NCI-H1694 (cell line): ENCODE measurements at regions not wholly inside any gene's neighbourhood (a gene's known extent, or its start where the extent isn't known, plus 50 kb on each side); places are given as distances from the start of the nearest gene placed in this dataset.

Source experiments
- DNase-seq: peaks from one replicate; lab custom pipeline; 2025; lab: John Stamatoyannopoulos, UW

GRCh38 chr21:16180614-16181013 is 450.8 kb downstream of the USP25 start:
- no peak for DNase-seq

DNA sequence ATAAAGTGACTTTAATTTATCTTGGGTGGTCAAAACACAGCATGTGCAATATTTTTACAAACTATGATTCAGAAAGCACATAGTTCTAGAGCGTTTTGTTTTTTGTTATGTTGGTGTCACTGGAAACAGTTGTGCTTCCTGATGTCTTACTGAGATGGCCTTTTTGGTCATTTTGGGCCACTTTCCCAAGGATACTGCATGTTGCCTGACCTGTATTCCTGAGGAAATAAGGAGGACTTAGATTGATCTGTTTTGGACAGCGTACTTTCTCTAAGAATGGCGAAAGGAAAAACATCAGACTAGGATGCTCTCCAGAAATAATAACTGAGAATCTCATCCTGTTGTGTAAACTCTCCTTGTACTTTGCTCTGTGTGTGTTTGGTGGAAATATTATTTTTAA is 451.2 kb downstream of the USP25 start:
- no peak for DNase-seq

GRCh38 chr21:16185766-16186165 is 456.0 kb downstream of the USP25 start:
- no peak for DNase-seq

GRCh38 chr21:16186742-16187141 is 457.0 kb downstream of the USP25 start:
- no peak for DNase-seq

DNA sequence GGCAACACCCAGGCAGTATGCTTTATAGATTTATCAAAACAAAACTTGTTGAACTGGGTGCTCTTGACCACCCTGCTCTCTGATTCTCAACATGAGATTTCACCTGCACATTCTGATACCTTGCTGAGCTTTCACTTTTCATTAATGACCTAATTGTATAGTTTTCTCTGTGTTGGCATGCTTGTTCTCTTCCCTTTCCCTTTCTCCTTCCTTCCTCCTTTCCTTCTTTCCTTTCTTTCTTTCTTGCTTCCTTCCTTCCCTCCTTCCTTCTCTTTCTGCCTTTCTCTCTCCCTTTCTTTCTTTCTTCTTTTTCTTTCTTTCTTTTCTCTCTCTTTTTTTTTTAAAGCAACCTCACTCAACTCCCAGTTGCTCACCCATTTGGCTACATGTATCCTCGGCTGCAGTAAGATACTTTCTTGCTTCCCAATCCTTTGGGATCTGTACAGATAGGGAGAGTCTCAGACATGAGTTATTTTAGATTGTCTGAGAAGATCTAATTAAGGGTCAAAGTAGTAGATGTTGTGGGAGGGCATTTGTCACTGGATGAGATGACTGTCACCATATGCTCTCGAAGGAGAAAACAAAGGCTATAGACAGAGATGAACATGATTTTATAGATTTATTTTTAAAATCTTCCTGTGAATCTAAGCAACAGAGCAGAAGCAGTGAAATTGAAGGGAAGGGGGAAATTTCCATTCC is 458.0 kb downstream of the USP25 start:
- DNase-seq = no peak

- DNase-seq = no peak
Observed at GRCh38 chr21:16192902-16193301, 463.1 kb downstream of the USP25 start.

DNA sequence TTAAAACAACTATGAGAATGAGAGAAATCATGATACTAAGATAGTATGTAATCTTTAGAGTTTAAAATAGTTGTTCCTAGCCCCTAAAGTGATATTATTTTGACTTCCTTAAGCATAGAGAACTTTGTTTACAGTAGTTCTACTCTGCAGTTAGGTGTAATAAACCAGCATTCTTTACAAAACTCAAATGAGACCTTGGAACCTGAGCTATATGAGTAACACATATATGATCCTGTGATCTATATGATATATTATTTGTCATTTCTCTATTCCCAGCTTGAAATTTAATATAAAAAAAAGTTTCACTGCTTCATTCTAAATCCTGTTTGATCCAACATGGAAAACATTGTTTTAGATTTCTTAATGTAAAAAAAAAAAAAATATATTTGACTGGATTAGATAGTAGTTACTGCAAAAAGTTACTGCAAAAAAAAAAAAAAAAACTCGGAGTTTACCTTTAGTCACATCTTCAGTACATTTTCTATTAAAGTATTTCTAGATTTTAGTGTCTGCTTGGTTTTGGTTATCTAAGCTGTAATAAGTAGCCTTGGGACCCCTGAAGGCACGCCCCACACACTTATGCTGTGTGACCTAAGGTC is 463.8 kb downstream of the USP25 start:
- DNase-seq = no peak

DNA sequence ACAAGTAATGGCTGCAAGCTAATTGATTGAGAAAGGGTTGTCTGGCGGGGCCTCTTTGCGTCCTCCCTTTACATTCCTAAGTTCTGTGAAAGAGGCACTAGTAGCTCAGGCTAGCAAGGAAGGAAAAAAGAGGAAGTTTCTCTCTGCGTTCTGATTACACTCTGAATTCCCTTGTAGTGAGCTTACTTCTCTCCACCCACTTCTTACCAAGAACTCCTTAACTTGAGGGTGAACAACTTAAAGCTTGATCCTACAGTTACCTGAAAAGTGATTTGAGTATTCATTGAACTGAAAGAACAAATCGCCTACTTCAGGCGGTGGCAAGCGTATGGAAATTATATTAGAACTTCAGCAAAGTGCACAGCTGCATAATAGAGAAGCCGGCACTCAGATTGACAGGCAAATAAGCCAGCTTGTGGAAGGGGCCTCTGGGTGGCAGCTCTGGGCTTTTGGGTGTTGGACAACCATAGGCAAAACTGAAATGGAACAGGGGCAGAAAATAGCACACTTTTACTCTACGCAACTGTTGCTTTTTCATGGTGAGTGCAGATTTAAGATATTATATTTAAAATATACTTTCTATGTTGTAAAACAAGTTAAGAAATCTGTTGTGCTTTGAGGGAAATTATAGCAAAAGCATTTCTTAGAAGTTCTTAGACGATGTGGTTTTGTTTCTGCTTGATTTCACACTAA is 464.5 kb downstream of the USP25 start:
- DNase-seq = no peak

- DNase-seq = no peak
Observed at GRCh38 chr21:16194788-16195537, 465.2 kb downstream of the USP25 start.

- DNase-seq = no peak
Observed at GRCh38 chr21:16195538-16195910, 465.7 kb downstream of the USP25 start.

DNA sequence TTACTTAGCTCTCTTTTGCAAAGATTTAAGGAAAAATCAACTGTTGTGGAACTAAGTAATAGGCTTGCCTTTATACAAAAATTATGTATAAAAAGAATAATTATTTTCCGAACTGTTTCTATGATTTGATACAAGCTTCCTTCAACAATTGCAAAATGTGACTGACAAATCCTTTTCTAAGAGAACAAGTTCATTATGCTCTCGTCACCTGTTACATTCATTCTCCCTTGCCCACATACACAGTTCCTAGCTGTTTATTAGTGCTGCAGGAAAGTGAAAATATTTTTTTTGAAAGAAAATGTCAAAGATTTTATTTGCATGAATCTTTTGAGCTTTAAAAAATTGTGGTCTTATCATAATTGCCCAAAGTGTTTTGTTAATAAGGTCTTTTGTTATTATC is 466.2 kb downstream of the USP25 start:
- no peak for DNase-seq

- DNase-seq = no peak
Observed at GRCh38 chr21:16198546-16198945, 468.8 kb downstream of the USP25 start.

DNA sequence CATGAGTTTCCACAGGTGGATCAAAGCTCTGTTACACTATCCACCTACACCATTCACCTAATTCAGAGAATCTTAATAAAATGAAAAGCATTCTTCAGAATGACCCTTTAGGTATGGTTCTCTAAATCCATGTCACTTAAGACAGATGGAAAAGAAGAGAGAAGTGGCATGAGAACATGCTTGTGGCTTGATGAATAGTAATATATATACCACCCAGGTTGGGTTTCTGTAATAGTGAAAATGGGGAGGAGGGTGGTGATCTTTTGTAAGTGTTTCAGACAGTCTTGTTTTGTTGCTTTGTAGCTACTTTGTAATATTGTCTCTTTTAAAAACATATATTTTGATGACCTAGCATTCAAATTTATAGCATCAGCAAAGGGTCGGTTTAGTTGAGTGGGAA is 469.8 kb downstream of the USP25 start:
- DNase-seq = no peak

DNA sequence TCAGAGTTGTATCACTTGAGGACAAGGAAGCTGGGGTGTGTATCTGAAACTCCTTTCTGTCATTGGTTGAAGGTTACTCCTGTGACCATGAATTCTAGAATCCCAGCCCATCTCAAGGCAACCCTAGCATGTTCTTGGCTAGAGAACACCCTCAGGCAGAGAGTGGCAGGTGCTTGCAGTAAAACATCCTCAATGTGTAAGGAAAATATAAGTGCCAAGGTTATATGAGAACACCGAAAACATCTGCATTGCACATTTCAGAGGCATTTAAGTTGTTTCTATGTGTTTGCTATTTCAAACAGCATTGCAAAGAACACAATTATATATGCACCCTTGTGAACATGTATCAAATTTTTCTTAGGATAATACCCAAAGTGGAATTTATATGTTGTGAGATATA is 471.9 kb downstream of the USP25 start:
- no peak for DNase-seq

GRCh38 chr21:16205527-16205926 is 475.7 kb downstream of the USP25 start:
- no peak for DNase-seq

- DNase-seq = no peak
Observed at GRCh38 chr21:16211339-16212303, 481.8 kb downstream of the USP25 start.

DNA sequence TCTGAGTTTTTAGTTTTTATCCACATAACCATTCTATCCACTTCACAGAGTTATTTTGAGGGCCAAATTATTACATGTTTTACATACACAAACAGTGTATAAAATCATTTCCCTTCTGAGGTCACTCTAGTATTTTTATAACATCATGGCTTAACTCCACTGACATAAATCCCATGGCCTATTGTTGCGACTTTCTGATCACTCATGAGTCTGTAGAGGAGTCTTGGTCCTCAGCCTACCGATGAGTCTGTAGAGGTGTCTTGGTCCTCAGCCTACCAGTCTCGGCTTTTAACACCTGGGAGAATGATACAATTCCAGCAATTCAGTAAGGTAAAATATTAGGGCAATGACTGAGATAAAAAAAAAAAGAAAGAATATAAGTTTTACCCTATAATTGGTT is 483.7 kb downstream of the USP25 start:
- DNase-seq = no peak

DNA sequence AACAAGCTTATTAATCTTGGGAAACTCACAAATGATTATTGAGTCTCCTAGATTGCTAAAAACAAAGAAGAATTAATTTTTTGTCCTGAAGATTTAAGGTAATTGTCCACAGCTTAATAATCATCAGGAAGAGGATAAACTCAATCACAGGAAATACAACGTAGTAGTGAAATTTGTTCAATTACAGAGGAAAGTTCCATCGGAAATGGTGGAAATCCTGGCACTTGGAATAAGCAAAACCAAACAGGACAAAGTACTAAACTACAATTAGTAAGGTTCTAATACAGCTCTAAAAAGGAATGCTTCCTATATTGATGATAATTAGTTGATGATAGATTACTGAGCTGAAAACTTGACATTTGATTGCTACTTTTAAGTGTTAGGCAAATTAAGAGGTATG is 485.4 kb downstream of the USP25 start:
- no peak for DNase-seq

GRCh38 chr21:16215663-16216183 is 485.9 kb downstream of the USP25 start:
- DNase-seq = no peak

GRCh38 chr21:16216288-16216962 is 486.6 kb downstream of the USP25 start:
- DNase-seq = no peak
